ENCODE measurements at regions not wholly inside any gene's neighbourhood (a gene's known extent, or its start where the extent isn't known, plus 50 kb on each side); places are given as distances from the start of the nearest gene placed in this dataset.

GRCh38 chr1:213387380-213388015 is 336.5 kb downstream of the RPS6KC1 start:
- TF ChIP-seq, protein P1, sequence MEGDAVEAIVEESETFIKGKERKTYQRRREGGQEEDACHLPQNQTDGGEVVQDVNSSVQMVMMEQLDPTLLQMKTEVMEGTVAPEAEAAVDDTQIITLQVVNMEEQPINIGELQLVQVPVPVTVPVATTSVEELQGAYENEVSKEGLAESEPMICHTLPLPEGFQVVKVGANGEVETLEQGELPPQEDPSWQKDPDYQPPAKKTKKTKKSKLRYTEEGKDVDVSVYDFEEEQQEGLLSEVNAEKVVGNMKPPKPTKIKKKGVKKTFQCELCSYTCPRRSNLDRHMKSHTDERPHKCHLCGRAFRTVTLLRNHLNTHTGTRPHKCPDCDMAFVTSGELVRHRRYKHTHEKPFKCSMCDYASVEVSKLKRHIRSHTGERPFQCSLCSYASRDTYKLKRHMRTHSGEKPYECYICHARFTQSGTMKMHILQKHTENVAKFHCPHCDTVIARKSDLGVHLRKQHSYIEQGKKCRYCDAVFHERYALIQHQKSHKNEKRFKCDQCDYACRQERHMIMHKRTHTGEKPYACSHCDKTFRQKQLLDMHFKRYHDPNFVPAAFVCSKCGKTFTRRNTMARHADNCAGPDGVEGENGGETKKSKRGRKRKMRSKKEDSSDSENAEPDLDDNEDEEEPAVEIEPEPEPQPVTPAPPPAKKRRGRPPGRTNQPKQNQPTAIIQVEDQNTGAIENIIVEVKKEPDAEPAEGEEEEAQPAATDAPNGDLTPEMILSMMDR (conservative IDR thresholded peaks at IDR 0.05; ENCODE audit: low read length) = no peak
- TF ChIP-seq EZH2phosphoT487 (IDR thresholded peaks at IDR 0.05; ENCODE audit: borderline replicate concordance, low read depth, low read length) = no peak
